ENCODE measurements at regions not wholly inside any gene's neighbourhood (a gene's known extent, or its start where the extent isn't known, plus 50 kb on each side); places are given as distances from the start of the nearest gene placed in this dataset.
"Not testable (repeated sequence)": the region's sequence is repeated elsewhere in the genome, so short reads cannot be mapped to it uniquely, and the experiment has no call there.

DNA sequence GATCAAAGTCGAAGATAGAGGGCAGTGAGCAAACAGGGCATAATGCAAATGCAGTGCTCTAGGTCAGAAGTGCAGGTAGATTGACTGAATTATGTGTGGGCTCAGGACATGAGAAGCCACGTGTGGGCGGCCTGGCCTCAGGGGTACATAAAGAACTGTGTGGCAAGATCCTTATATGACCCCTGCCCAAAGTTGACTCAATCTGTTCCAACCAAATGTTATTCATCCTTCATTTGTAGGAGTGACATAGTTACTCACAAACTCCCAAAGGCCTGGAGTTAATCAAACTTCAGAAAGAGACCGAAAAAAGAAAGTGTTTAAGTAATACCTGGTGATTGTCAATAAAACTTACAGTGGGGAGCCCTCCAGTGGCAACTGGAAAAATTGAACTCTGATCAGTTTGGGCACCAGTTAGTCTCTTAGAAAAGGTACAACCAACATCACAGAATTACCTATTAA, 150.4 kb upstream of the FAR2 start:
- TF ChIP-seq, protein P1, sequence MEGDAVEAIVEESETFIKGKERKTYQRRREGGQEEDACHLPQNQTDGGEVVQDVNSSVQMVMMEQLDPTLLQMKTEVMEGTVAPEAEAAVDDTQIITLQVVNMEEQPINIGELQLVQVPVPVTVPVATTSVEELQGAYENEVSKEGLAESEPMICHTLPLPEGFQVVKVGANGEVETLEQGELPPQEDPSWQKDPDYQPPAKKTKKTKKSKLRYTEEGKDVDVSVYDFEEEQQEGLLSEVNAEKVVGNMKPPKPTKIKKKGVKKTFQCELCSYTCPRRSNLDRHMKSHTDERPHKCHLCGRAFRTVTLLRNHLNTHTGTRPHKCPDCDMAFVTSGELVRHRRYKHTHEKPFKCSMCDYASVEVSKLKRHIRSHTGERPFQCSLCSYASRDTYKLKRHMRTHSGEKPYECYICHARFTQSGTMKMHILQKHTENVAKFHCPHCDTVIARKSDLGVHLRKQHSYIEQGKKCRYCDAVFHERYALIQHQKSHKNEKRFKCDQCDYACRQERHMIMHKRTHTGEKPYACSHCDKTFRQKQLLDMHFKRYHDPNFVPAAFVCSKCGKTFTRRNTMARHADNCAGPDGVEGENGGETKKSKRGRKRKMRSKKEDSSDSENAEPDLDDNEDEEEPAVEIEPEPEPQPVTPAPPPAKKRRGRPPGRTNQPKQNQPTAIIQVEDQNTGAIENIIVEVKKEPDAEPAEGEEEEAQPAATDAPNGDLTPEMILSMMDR (IDR thresholded peaks at IDR 0.05) = no peak
- no peak for DNase-seq (ENCODE audit: low spot score)
- H3K27ac ChIP-seq = no peak overlapping the region
- H3K4me3 ChIP-seq = no peak overlapping the region

DNA sequence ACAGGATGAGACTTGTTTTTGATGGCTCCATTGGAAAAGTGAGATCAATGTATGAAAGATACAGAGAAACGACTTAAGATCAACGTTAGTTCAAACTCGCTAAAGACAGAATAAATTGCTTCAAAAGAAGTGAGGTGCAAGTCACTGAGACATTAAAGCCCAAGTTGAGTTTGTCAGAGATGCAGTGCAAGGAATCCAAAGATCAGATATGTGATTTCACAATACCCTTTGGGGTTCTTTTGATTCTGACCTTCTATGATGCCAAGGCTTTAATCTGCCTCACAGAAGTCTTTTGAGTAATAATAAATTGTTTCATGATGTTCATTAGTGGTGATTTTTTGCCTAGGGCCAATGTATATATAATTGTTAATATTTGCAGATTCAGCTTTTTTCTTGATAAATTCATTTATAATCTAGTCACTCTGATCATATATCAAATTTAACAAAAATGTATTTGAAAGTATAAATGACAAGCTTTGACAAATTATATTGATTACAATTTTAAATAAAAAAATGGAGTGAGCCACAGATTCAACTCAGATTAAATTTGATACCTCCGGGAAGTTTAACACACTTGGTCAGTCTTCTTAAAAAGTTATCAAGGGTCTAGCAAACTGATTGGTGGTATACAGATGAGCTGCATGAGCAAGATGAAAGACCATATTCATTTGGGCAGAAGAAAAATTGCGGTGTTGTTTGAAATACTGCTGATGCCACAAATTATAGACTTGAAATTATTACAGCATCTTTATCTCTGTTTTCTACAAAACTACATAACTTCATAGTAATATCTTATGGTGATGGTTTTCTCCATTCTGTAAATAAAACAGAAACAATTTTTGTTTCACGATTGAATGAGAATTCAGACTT, 144.8 kb upstream of the FAR2 start:
- no peak for DNase-seq (ENCODE audit: low spot score)
- TF ChIP-seq, protein P1 (IDR thresholded peaks at IDR 0.05) = no peak
- H3K4me3 ChIP-seq = no peak overlapping the region
- H3K27ac ChIP-seq = no peak overlapping the region

DNA sequence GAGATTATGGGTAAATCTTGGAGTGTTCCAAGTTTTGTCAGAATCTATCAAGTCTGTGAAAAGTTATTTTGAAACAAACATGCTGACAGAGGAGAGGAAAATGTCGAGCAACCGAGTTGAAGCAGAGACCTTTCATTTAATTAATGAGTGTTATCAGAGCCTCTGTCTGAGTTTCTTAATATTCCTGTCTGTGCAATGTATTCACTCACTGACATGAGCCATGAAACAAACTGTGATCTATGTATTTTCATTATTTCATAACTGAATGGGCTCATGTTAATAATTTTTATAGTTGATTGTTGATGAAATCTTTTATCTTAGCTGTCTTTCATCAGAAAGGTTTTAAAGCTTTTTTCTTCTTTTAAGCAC, 144.2 kb upstream of the FAR2 start:
- TF ChIP-seq, protein P1 (IDR thresholded peaks at IDR 0.05) = no peak
- H3K27ac ChIP-seq = no peak overlapping the region
- no peak overlapping the region for H3K4me3 ChIP-seq
- DNase-seq (ENCODE audit: low spot score) = no peak

DNA sequence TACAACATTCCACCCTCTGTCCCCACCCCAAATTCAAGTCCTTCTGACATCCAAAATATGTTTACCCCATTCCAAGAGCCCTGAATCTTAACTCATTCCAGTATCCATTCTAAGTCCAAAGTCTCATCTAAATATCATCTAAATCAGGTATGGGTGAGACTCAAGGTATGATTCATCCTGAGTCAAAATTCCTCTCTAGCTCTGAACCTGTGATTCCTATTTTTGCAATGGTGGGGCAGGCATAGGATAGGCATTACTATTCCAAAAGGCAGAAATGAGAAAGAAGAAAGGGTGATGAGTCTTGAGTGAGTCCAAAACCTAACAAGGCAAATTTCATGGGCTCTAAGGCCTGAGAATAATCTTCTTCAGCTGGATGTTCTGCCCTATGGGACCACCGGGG, 140.3 kb upstream of the FAR2 start:
- TF ChIP-seq, protein P1 (IDR thresholded peaks at IDR 0.05) = no peak
- DNase-seq (ENCODE audit: low spot score) = no peak
- Histone ChIP-seq H3K4me3 (no peak overlapping the region), H3K27ac (no peak overlapping the region)

DNA sequence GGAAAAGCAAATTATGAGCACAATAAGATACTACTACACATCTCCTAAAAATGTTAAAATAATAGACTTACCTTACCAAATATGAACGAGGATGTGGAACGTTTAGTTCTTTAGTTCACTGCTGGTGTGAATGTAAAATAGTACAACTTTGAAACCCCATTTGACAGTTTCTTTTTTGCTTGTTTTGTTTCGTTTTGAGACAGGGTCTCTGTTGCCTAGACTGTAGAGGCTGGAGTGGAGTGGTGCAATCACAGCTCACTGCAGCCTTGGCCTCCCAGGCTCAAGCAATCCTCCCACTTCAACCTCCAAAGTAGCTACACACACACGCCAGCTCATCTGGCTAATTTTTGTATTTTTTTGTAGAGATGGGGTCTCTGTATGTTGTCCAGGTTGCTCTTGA, 136.4 kb upstream of the FAR2 start:
- H3K27ac ChIP-seq = no peak overlapping the region
- TF ChIP-seq, protein P1 (IDR thresholded peaks at IDR 0.05) = no peak
- DNase-seq (ENCODE audit: low spot score) = no peak
- H3K4me3 ChIP-seq = no peak overlapping the region

DNA sequence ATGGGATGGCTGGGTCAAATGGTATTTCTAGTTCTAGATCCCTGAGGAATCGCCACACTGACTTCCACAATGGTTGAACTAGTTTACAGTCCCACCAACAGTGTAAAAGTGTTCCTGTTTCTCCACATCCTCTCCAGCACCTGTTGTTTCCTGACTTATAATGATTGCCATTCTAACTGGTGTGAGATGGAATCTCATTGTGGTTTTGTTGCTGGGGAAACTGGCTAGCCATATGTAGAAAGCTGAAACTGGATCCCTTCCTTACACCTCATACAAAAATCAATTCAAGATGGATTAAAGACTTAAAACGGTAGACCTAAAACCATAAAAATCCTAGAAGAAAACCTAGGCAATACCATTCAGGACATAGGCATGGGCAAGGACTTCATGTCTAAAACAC, 131.5 kb upstream of the FAR2 start:
- not testable (repeated sequence) for H3K4me3 ChIP-seq; H3K27ac ChIP-seq; DNase-seq (ENCODE audit: low spot score)

DNA sequence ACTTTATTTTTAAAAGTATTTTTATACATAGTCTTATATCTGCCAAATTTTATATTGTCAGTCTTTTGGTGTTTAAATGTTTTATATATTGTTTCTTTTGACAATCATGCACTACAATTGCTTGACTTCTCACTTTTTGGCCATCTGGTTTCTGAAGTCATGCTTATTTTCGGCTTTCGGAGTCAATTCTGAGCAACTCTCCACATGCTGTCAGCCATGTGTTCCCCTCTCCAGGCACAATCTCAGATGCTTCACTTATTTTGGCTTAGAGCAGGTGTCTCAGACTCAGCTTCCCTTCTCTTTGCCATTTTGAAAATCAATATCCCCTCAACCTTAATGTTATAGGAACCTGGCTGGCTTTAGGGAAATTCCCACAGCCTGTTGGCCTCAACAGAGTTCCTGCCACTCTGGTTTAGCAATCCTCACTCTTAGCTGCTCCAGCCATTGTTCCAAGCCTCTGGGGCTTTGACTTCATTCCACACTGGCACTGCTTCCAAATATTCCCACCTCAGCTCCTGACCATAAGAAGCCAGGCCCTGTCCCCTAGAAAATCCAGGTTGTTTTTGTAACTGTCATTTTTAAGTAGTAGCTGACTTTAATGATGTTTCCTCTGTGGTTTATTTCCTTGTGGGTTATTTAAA, 125.5 kb upstream of the FAR2 start:
- Histone ChIP-seq H3K4me3 (no peak overlapping the region), H3K27ac (no peak overlapping the region)
- TF ChIP-seq, protein P1 (IDR thresholded peaks at IDR 0.05) = no peak
- DNase-seq (ENCODE audit: low spot score) = no peak
